Fibroblast of the aortic adventitia (primary cell): ENCODE measurements at regions not wholly inside any gene's neighbourhood (a gene's known extent, or its start where the extent isn't known, plus 50 kb on each side); places are given as distances from the start of the nearest gene placed in this dataset.

ENCODE experiments used
- DNase-seq: peaks from one replicate; pipeline ENCODE4 v3.0.0-alpha.2; 2010; ENCODE audit warnings: low read depth
- H3K4me3 ChIP-seq: 2 replicates; pipeline ENCODE4 v1.5.1; 2011; ENCODE audit warnings: low read depth, mild to moderate bottlenecking, control low read depth, low read length, moderate library complexity
- TF ChIP-seq, protein P1 (sequence below): IDR thresholded peaks from 2 replicates; pipeline ENCODE4 v1.5.1; 2011; ENCODE audit warnings: mild to moderate bottlenecking, low read length, control low read depth, inconsistent platforms; ENCODE audit not compliant: insufficient read depth

DNA sequence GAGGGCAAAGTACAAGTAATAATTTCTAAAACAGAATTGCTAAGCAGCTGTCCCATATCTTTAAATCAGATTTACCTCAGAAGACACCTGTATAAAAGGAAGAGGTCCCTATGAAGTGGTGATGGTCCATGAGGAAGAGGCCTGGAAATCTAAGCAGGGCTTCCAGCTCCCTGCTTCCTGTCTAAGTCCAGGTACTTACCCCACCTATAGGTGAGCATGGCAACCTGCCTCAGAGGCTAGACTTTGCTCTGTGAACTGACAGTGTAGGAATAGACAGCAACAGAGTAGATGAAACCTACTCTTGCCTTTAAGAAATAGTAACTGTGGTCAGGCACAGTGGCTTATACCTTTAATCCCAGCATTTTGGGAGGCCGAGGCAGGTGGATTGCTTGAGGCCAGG lies 55.8 kb upstream of the ARRDC3 start:
- TF ChIP-seq, protein P1, sequence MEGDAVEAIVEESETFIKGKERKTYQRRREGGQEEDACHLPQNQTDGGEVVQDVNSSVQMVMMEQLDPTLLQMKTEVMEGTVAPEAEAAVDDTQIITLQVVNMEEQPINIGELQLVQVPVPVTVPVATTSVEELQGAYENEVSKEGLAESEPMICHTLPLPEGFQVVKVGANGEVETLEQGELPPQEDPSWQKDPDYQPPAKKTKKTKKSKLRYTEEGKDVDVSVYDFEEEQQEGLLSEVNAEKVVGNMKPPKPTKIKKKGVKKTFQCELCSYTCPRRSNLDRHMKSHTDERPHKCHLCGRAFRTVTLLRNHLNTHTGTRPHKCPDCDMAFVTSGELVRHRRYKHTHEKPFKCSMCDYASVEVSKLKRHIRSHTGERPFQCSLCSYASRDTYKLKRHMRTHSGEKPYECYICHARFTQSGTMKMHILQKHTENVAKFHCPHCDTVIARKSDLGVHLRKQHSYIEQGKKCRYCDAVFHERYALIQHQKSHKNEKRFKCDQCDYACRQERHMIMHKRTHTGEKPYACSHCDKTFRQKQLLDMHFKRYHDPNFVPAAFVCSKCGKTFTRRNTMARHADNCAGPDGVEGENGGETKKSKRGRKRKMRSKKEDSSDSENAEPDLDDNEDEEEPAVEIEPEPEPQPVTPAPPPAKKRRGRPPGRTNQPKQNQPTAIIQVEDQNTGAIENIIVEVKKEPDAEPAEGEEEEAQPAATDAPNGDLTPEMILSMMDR, result no peak
- H3K4me3 ChIP-seq, result no peak overlapping the region
- no peak for DNase-seq

DNA sequence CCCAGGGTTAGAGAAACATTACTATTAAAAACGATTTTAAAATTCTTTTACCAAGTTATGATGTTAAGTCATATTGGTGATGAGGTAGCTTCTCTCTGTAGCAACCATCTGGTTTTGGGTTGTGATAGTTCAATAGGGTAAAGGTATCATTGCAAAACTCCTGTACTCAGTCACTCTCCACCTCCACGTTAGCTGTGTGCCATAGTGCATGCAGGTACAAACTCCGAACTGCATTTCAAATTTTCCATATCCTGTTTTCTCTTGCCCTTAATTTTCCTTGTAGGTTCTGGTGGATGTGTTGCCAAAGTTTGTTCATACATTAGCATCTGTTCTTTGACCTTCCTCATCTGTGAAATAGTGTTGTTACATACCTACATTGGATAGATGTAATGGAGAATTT lies 53.1 kb upstream of the ARRDC3 start:
- TF ChIP-seq, protein P1, result no peak

DNA sequence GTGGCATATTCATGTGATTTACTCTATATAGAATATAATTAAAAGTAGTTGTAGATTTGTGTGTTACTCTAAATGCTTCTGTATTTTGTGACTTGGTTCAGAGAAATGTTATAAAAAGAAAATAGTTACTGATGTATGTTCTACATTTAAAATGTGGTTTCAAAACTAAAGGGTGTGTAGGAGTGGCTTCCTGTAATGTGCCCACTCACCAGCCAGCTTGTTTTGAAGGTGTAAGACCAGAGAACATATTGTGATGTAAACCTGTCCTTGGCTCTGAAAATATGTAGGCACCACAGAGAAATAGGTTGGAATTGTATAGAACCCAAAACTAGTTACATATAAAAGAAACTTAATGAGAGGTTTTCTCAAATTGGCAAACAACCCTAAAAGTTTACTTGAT lies 51.2 kb upstream of the ARRDC3 start:
- H3K4me3 ChIP-seq, result no peak overlapping the region
- no peak for DNase-seq
- TF ChIP-seq, protein P1, result no peak

More for the DNA sequence above, 53.1 kb upstream of the ARRDC3 start:
- H3K4me3 ChIP-seq, result no peak overlapping the region
- DNase-seq, result no peak

- DNase-seq, result no peak
- TF ChIP-seq, protein P1, result no peak
Observed at GRCh38 chr5:91433861-91434260, 50.7 kb upstream of the ARRDC3 start.

More at GRCh38 chr5:91433861-91434260, 50.7 kb upstream of the ARRDC3 start:
- no peak overlapping the region for H3K4me3 ChIP-seq
